NCI-H187 (cell line): ENCODE measurements at regions not wholly inside any gene's neighbourhood (a gene's known extent, or its start where the extent isn't known, plus 50 kb on each side); places are given as distances from the start of the nearest gene placed in this dataset.
A peak's percentile ranks its signal among the peaks of the same experiment; 100 is the strongest.
"Not testable (repeated sequence)": the region's sequence is repeated elsewhere in the genome, so short reads cannot be mapped to it uniquely, and the experiment has no call there.

Source experiments
- DNase-seq, 2 experiments: peaks; one replicate each; lab custom pipeline; 2025; lab: John Stamatoyannopoulos, UW

DNA sequence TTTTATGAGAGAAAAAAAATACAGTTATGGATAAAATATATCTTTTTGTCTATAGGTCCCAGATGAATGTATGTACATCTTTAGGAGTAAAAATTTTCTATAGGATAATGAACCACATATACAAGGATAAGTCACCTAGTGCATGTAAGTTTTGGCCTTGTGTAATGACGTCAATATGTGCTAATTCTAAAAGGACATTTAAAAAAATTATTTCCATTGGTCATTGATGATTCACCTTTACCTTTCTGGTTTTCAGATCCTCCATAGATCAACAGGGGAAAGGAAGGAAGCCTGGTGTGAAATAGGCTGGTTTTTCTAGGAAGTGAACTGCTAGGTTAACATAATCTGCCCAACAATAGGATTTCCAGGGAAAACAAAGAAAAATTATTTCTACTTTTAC is 684.3 kb upstream of the SOX9 start:
- no peak for DNase-seq

DNA sequence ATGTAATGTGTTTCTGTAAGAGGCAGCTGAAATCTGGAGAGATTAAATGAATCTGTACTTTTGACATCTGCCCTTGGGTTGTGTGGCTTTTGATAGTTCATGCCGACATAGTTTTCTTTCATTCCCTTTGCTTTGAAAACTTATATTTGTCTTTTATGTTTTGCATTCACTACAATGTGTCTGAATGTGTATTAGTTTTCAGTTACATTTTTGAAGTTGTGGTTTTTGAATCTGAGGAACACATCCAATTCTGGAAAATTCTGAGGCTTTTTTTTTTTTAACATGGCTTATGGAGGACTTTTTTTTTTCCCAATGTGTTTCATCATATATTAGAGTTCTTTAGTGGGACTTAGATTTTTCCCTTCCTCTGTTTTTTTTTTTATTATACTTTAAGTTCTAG is 683.7 kb upstream of the SOX9 start:
- DNase-seq, result no peak

DNA sequence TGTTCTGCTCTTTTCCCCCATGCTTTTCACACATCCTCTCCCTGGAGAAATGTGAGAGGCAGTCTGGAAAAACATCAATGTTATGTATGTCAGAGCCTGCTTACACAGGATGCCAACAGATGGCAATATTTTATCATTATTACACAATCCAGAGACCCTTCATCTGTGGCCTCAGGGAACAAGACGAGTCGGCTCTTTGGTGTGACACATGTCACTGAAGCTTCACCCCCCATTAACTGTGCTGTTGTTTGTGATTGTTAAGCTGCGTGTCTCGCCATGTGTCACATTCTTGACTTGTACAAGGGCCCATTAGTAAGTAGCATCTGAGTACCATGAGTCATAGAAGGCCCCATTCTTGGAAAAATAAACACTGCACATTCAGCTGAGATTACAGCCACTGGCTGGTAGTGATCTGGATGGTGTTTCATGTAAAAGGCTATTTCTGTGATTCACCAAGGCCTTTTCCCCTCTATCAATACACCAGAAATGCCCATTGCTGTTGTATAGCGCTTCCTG is 682.1 kb upstream of the SOX9 start:
- peak; percentile 49 to 77 for DNase-seq

DNA sequence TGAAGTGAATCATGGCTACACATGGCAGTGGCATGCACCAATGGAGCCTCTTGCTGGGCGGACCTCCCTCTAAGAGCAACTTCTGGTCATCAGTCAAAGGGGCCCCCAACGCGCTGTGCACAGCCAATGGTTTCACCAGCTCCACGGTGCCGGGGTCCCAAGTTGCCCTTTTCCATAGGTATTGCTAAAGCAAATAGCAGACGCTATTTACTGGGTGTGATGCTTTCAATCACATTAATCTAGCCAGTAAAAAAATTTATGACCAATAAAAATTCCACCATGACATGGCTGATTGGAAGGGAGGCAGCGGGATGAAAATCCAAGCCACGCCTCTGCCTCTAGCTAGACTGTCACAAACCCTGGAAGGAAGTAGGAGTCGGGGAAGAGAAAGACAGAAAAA is 680.3 kb upstream of the SOX9 start:
- no peak for DNase-seq

DNA sequence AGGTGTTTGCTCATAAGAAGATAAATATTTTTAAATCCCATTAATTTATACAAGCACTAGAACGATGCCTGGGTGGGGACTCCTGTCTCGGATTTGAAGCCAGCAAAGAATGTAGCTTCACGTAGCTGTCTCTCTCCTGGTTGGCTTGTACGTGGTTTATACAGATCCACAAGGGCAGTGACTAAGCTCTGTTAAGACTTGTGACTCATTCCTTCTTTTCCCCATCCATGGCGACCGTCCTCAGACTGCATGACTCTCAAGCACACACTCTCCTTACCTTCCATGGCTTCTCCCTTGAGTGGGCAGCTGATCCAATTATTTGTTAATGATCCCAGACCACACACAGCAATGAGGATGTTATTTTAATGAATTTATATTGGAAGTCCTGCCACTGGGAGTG is 679.7 kb upstream of the SOX9 start:
- DNase-seq, result no peak

DNA sequence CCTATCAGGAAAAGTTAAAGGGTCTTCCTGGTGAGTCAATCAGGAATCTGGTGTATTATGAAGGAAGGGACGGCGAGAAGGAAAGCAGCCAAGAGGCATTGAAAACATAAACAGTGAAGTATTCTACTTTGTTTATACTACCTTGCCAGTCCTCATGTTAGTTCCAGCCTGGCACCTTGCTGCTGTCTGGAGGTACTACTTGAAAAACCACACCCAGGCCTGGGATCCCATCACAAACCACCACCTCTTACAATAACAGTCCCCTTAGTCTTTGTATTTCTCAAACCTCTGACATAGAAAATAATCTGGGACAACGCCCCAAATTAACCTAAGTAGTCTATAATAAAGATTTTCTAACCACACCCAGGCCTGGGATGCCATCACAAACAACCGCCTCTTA is 676.7 kb upstream of the SOX9 start:
- DNase-seq, result no peak

DNA sequence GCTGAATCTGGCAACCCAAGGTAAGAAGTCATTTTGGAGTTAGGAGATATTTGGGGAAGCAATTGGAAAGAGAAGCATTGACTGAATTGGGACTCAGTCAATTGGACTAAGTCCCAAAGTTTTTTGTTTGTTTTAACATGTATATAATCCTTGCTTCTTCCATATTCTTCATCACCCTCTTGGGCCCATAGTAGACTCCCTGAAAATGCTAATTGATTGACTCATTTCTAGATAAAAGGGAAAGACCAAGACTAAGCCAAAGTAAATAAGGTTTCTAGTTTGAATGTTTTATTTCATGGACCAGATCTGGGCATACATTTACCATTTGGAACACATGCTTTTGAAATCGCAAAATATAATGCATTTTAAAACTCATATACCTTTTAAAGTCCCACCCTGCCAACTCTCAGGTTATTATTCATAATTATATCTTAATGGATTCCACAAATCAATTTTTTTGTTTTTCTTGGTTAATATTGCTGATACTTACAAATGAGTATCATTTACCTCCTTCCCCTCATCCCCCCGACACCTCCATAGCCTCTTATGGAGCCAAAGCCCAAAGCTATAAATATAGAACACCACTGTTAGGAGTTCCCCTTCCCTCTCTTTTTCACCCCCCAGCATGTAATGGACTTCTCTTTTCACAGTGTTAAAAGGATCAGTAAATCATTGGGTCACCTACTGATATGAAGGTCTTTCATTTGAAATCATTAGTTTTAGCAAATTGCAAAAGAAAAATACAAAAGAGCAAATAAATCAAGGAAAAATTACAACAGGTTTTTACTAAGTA is 674.0 kb upstream of the SOX9 start:
- no peak for DNase-seq

DNA sequence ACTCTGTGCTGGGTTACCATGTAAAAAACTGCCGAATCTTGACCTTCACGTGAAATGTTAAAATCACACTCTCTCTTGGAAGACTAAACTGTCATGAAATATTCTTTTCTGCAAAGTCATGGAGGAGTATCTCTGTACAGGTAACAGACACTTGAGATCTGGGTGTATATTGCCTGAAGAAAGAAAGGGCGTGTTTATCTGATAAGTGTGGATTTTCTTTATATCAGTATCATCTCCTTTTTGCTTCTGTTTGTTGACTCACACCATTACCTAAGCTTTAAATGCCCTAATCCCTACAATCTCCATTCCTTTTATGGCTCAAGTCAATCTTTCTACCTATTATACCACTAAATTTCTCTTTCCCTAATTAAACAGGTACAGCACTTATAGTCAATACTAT is 673.2 kb upstream of the SOX9 start:
- DNase-seq, result no peak

DNA sequence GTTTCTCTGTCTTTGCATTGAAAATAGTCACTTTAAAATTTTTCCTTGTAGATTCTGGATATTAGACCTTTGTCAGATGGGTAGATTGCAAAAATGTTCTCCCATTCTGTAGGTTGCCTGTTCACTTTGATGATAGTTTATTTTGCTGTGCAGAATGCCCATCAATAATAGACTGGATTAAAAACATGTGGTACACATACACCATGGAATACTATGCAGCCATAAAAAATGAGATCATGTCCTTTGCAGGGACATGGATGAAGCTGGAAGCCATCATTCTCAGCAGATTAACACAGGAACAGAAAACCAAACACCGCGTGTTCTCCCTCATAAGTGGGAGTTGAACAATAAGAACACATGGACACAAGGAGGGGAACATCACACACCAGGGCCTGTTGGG is 670.2 kb upstream of the SOX9 start:
- not testable (repeated sequence) for DNase-seq

DNA sequence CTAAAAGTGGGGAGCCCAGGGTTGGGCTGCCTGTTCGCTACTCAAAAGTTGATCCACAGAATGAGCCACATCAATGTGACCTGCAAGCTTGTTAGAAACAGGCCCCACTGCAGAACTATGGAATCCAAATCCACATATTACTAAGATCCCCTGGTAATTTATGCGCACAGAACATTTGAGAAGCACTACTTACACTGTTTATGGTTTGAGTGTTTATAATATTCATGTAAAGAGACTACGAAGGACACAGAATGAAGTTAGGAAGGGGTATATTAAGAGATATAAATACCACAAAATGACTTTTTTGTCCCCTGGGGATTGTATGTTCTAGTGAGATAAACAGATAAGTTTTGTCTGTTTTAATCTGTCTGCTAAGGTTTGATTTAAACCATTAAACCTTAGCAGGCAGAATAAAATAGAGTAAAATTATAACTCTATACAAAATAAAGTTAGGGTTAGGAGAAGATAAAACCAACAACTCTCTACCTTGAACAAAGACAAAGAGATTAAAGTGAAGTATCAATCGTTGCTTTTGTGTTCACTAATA is 666.9 kb upstream of the SOX9 start:
- no peak for DNase-seq

DNA sequence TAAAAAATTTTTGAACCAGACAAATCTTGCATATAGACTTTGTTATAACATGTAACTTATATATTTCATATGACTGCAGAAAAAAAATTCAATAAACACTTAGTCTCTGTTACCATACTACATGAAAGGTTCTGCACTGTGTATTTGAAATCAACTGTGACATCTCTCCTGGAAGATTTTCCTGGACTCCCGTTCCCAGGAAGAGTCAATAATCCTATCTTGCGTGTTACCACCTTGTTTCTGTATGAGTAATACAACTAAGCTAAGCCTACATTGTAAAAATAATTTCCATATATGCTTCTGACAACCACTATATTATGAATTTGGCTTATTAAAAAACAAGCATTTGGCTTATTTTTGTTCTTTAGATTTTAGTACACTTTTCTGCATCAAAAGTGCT is 665.6 kb upstream of the SOX9 start:
- peak in 1 of 2 experiments; percentile 7 for DNase-seq

DNA sequence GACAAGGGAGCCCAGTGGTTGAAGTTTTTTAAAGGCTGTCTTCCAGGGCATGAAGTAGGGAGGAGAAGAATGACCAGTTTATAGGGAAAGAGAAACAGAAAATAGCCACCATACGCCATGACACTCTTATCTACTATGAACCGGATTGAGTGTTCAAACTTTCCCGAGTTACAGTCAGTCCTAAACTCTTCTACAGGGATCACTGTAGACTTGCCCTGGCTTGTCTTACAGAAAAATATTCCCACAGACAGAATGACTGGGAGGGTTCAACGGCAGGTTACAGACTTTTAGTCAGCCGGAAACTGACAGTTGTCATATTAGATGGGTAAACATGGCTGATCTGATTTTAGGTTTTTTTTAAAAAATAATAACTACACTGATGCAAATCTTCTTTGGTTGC is 662.5 kb upstream of the SOX9 start:
- DNase-seq, result no peak

DNA sequence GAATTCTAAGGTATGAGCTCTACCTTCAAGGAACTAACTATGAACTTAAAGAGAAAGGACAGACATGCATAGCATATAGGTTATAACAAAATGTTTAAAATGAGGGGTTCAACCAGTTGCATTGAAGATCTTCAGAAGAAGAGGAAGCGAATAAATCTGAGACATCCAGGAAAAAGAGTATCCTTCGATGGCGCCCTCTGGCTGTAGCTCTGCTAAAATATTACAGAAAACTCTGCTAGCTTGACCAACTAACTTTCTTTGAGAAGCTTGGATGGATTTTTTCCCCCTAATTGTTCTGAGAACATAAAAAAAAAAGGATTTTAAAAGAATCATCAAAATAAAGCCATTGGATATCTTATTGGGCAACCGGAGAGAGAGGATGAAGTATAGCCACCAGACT is 659.9 kb upstream of the SOX9 start:
- no peak for DNase-seq

DNA sequence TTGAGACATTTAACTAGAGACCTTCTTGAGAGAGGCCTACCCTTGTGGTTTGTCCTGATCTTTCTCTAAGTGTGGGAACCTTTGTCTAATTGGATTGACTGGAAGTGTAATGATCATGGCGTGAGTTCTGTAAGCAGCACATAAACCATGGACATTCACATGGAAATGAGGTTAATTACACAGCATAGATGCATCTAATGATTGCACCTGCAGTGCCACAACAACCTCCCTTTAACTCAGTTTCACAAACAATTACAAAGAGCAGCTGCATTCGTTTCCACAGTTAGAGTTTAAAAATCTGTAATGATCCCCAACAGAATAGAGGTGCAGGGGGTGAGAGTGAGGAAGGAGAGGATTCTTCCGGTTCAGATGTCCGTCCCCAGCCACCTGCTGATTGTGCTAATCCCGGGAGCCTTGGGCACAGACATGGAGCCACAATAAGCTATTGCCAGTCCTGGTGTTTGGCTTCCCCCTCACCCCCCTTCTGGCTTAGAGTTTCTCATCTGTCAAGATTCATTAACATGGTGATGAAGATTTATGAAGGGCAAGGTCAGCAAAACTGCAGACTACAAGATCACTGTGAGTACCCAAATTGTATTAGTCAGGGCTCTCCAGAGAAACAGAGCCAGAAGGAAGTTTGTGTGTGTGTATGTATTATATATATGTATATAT is 659.2 kb upstream of the SOX9 start:
- no peak for DNase-seq

DNA sequence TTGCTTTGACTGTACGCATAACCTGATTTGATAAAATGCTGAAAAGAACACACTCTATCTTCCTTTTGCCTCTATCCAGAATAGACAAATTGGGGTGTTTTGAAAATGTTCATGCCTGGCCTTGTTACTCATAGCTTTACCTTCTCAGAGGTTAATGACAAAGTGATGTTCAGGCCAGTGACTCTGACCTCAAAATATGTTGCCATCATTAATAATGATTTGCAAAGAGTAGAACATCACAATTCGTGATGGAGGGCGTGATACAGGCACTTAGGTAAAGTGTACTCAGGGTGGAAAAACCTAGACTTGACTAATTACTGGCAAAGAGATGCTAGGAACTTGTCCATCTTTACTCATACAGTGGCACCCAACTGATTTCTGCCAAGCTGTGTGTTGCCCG is 656.6 kb upstream of the SOX9 start:
- no peak for DNase-seq

DNA sequence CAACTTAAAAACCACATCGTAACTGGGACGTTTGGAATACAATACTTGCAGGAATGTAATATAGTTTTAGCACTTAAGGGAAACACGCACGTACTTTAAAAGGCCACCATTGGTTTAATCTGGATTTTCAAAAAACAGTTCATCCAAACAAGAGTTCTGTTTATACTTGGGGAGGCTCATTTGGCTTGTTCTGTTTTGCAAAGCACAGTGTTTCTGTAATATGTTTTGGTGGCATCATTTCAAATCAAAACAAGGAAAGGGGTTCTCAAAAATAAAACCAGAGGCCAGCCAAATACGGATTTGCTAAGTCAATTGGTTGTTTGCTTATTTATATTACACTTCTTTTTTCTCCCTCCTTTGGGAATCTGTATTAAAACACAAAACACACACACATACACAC is 656.1 kb upstream of the SOX9 start:
- no peak for DNase-seq

DNA sequence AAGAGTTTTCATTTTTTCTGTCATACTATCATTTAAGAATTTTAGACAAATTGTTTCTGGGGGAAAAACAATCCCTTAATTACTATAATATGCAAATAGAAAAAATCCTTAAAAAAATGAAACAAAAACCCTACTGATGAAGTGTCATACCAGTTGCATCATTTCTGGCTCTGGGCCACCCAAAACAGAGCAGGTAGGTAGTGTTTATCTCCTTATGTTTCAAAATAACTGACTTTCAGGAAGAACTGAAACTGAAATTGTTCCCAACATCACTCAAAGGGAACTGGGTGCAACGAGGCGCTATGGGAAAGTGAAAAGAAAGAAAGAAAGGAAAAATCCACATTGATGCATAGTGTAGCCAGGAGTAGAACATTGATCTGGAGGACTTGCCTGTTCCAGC is 653.1 kb upstream of the SOX9 start:
- no peak for DNase-seq

DNA sequence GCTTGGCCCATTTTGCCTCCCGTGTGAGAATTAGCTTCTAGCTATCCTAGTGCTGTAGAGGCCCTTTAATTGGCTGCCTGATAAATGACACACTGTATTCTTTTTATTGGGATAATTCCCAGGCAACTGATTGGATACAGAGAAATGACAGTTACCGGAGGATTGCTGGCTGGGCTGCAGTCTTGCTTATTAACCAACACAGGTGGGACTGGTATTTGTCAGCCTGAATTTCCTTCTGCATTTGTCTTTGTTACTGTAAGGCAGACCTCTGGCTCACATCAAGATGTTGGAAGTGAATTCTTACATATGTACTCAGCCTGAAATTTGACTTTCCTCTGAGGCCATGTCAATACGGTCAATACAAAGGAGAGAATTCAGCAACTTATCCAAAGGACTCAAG is 650.8 kb upstream of the SOX9 start:
- DNase-seq, result no peak

DNA sequence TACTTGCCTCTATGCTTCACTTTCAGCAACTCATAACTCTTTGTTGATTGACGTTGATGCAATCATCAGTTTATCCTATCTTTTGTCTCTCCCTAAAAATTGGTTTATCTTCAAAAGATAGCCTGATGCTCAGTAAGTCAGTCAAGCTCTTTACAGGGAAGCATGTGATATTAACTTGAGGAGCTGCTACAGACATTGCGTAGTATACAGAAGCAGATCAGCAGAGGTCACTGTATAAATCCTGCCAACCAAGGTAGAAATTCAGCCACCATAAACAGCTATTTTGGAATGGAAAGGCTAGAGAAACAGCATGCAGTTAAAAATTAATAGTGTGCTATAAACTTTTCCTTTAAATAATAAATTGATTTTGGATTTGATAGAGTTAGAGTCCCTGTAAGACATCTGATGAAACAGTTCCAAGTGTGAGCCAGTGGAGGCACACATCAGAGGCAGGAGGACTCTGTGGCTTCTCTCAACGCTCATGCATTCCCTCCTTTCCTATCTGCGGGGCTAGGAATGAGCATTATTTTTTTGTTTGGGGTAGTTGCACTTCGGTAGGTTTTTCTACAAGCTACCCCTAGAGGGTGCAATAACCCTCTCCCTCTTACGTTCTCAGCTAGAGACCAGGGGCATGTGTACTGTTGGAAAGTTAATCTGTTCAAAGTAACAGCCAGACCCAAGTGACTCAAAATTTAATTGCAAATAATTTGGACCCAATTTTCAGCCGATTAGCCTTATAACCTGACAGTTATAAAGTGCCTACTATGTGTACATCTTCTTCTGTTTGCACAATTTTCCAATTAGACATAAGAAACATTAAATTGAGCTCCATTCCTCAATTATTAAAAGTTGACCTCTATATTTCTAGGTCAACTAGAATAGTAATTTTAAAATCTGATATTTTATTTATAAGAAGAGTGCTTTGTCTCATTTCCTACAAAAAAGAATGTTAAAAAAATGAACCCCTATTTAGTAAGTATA is 647.7 kb upstream of the SOX9 start:
- DNase-seq, result peak in 1 of 2 experiments; percentile 28

DNA sequence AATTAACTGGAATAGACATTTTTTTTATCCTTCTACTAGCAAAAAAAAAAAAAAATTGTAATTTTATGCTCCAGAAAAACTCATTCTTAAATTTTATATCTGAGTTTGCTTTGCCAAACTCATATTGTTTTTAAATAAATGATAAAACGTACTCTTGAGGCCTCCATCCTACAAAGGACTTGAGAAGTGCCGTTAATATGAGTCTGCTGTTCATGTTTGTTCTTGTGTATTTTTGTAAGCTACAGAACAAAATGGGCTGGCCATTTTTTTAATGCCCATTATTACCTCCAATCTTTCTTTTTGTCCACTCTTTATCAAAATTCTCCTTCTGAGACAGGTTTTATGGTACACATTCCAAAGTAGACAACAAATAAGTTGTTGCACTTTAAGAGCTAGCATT is 643.5 kb upstream of the SOX9 start:
- no peak for DNase-seq

DNA sequence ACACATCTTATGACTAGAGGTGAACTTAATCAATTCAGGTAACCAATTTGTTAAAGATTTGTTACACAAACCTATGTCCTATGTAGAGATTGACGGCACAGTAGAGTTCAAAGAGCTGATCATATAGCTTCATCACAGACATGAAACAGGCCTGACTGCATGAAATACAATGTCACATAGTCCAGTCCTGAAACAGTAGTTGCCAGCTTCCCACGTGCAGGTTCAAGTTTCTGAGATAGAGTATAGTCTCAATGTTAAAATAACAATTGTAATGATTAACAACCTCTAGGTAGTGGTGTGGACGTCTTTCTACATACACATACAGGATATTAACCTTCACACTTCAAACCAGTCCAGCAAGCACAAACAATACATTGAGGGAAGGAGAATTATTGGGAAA is 640.7 kb upstream of the SOX9 start:
- no peak for DNase-seq

DNA sequence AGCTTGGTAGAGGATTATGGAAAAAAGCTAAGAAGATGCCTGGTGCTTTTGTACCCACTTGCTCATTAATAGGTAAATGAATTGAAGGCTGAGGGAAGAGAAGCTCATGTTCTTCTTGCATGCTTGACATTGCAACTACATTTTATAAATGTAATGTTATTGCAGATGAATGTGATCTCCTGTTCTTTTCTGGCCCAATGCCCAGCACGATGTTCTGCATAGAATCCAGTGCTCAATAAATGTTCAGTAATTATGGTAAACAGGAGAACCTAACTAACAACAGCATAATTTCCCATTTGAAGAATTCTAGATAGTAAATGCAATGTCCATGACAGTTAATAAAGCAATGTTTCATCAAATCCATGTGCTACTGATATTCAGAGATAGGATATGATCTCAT is 638.2 kb upstream of the SOX9 start:
- DNase-seq, result no peak
